Neural cell (in vitro differentiated cells): ENCODE measurements at regions not wholly inside any gene's neighbourhood (a gene's known extent, or its start where the extent isn't known, plus 50 kb on each side); places are given as distances from the start of the nearest gene placed in this dataset.

Experiments
- H2AFZ ChIP-seq: fragments of 200-600, 300-800 bp; sonication (generic), shearing (Covaris generic); 2 replicates; pipeline ENCODE4 v1.6.0; 2014; ENCODE audit warnings: low read depth, mild to moderate bottlenecking, antibody characterized with exemption, low read length, moderate library complexity
- H3F3A ChIP-seq: fragments of 200-600 bp; shearing (Covaris generic); 2 replicates; pipeline ENCODE4 v1.6.1; 2016; ENCODE audit warnings: mild to moderate bottlenecking, moderate library complexity, mixed read lengths, antibody characterized with exemption, low read length; ENCODE audit not compliant: insufficient read depth, poor library complexity, severe bottlenecking
- H3K27ac ChIP-seq: fragments of 200-600, 300-800 bp; sonication (generic), shearing (Covaris generic); 2 replicates; pipeline ENCODE4 v1.5.1; 2014; ENCODE audit warnings: mild to moderate bottlenecking, low read length, moderate library complexity
- H3K27me3 ChIP-seq: fragments of 300-800, 200-600 bp; sonication (generic), shearing (Covaris generic); 2 replicates; pipeline ENCODE4 v1.6.0; 2014; ENCODE audit warnings: mild to moderate bottlenecking, low read depth, low read length, moderate library complexity; ENCODE audit not compliant: insufficient read depth
- H3K36me3 ChIP-seq: fragments of 300-800, 200-600 bp; sonication (generic), shearing (Covaris generic); 2 replicates; pipeline ENCODE4 v1.5.1; 2014; ENCODE audit warnings: mild to moderate bottlenecking, antibody characterized with exemption, low read length, moderate library complexity; ENCODE audit not compliant: insufficient read depth
- H3K4me2 ChIP-seq: fragments of 300-800, 200-600 bp; sonication (generic), shearing (Covaris generic); 2 replicates; pipeline ENCODE4 v1.6.0; 2014; ENCODE audit warnings: mild to moderate bottlenecking, low read length
- H3K4me3 ChIP-seq: fragments of 300-800, 200-600 bp; sonication (generic), shearing (Covaris generic); 2 replicates; pipeline ENCODE4 v1.5.1; 2014; ENCODE audit warnings: mild to moderate bottlenecking, low read length, moderate library complexity
- H3K79me2 ChIP-seq: fragments of 200-600 bp; shearing (Covaris generic); replicated peaks from 2 replicates; pipeline ENCODE4 v1.6.0; 2014; ENCODE audit warnings: mild to moderate bottlenecking, low read length, moderate library complexity; ENCODE audit not compliant: insufficient read depth
- H3K9ac ChIP-seq: fragments of 300-800, 200-600 bp; sonication (generic), shearing (Covaris generic); 2 replicates; pipeline ENCODE4 v1.6.1; 2016; ENCODE audit warnings: mild to moderate bottlenecking, low read length, mixed read lengths
- H3K9me2 ChIP-seq: fragments of 200-600 bp; shearing (Covaris generic); 2 replicates; pipeline ENCODE4 v1.6.1; 2016; ENCODE audit warnings: mild to moderate bottlenecking, low read length, mixed read lengths; ENCODE audit not compliant: insufficient read depth
- H3K9me3 ChIP-seq: fragments of 200-600, 300-800 bp; sonication (generic), shearing (Covaris generic); 2 replicates; pipeline ENCODE4 v1.6.1; 2016; ENCODE audit warnings: mild to moderate bottlenecking, mixed run types, low read length, moderate library complexity, mixed read lengths
- H4K20me1 ChIP-seq: fragments of 200-600 bp; shearing (Covaris generic); 2 replicates; pipeline ENCODE4 v1.6.1; 2016; ENCODE audit warnings: mild to moderate bottlenecking, mixed run types; ENCODE audit not compliant: insufficient read depth
- CTCF ChIP-seq: fragments of 450-650 bp; IDR thresholded peaks from 2 replicates; pipeline ENCODE4 v1.5.1; 2014; ENCODE audit warnings: antibody characterized with exemption, mild to moderate bottlenecking, moderate library complexity; ENCODE audit not compliant: poor library complexity, severe bottlenecking
- EP300 ChIP-seq: fragments of 450-650 bp; conservative IDR thresholded peaks from 2 replicates; pipeline ENCODE4 v1.6.1; 2014; ENCODE audit warnings: antibody characterized with exemption, mild to moderate bottlenecking, moderate library complexity; ENCODE audit not compliant: poor library complexity, severe bottlenecking
- EZH2 ChIP-seq: fragments of 200-600, 300-800 bp; shearing (Covaris generic), sonication (generic); IDR thresholded peaks from 2 replicates; pipeline ENCODE4 v1.6.1; 2014; ENCODE audit warnings: antibody characterized with exemption, low read length, borderline replicate concordance, mild to moderate bottlenecking; ENCODE audit not compliant: insufficient read depth, poor library complexity, severe bottlenecking
- MXI1 ChIP-seq: fragments of 450-650 bp; conservative IDR thresholded peaks from 2 replicates; pipeline ENCODE4 v1.6.1; 2014; ENCODE audit warnings: antibody characterized with exemption, mild to moderate bottlenecking; ENCODE audit not compliant: poor library complexity, severe bottlenecking
- POLR2AphosphoS5 ChIP-seq: IDR thresholded peaks from 2 replicates; pipeline ENCODE4 v1.6.1; 2012
- RAD21 ChIP-seq: fragments of 450-650 bp; conservative IDR thresholded peaks from 2 replicates; pipeline ENCODE4 v1.6.1; 2014; ENCODE audit warnings: antibody characterized with exemption, mild to moderate bottlenecking, moderate library complexity
- REST ChIP-seq: IDR thresholded peaks from 2 replicates; pipeline ENCODE4 v1.6.1; 2012; ENCODE audit warnings: borderline replicate concordance
- SMC3 ChIP-seq: fragments of 450-650 bp; conservative IDR thresholded peaks from 2 replicates; pipeline ENCODE4 v1.6.1; 2014; ENCODE audit warnings: antibody characterized with exemption, mild to moderate bottlenecking, moderate library complexity; ENCODE audit not compliant: poor library complexity
- TAF1 ChIP-seq: IDR thresholded peaks from 2 replicates; pipeline ENCODE4 v1.6.1; 2012; ENCODE audit warnings: low read depth

GRCh38 chr19:33866696-33867095, 70.0 kb downstream of the KCTD15 start:
- Histone ChIP-seq H3K4me3 (no peak overlapping the region), H3K36me3 (no peaks in the 10 kb centered on the region), H3F3A (no peaks in the 10 kb centered on the region), H3K27me3 (no peaks in the 10 kb centered on the region), H3K4me2 (no peak overlapping the region), H3K9ac (no peak overlapping the region), H3K9me3 (no peaks in the 10 kb centered on the region), H3K27ac (no peak overlapping the region), H3K9me2 (no peaks in the 10 kb centered on the region), H3K79me2 (no peaks in the 10 kb centered on the region), H2AFZ (no peak overlapping the region), H4K20me1 (no peaks in the 10 kb centered on the region)
- no peak for TF ChIP-seq CTCF
- no peak for TF ChIP-seq MXI1
- TF ChIP-seq EZH2: no peak

GRCh38 chr19:33868076-33868735, 71.5 kb downstream of the KCTD15 start:
- no peak overlapping the region for H2AFZ ChIP-seq
- H3K9ac ChIP-seq: no peak overlapping the region

More at GRCh38 chr19:33868076-33868735, 71.5 kb downstream of the KCTD15 start:
- Histone ChIP-seq H3K27me3 (no peaks in the 10 kb centered on the region), H3F3A (no peaks in the 10 kb centered on the region), H3K4me2 (no peak overlapping the region), H3K9me2 (no peaks in the 10 kb centered on the region), H3K27ac (no peak overlapping the region), H3K79me2 (no peaks in the 10 kb centered on the region), H3K36me3 (no peaks in the 10 kb centered on the region), H3K4me3 (no peak overlapping the region), H4K20me1 (no peaks in the 10 kb centered on the region), H3K9me3 (no peaks in the 10 kb centered on the region)
- TF ChIP-seq EP300 (no peak), TAF1 (no peak), RAD21 (no peak), SMC3 (no peak), EZH2 (no peak), MXI1 (no peak), CTCF (no peak), REST (no peak), POLR2AphosphoS5 (no peak)
